BLaER1 (cell line): ENCODE measurements at regions not wholly inside any gene's neighbourhood (a gene's known extent, or its start where the extent isn't known, plus 50 kb on each side); places are given as distances from the start of the nearest gene placed in this dataset.

Experiments
- H3K27ac ChIP-seq: shearing (Covaris generic); formaldehyde crosslinking; 2 replicates; pipeline ENCODE4 v1.8.1; 2022
- H3K27me3 ChIP-seq: shearing (Covaris generic); formaldehyde crosslinking; 2 replicates; pipeline ENCODE4 v1.8.1; 2022
- H3K36me3 ChIP-seq: shearing (Covaris generic); formaldehyde crosslinking; 2 replicates; pipeline ENCODE4 v1.8.1; 2022
- H3K4me1 ChIP-seq: shearing (Covaris generic); formaldehyde crosslinking; 2 replicates; pipeline ENCODE4 v1.8.1; 2022
- H3K4me2 ChIP-seq: shearing (Covaris generic); formaldehyde crosslinking; 2 replicates; pipeline ENCODE4 v1.8.1; 2022
- H3K4me3 ChIP-seq: shearing (Covaris generic); formaldehyde crosslinking; 2 replicates; pipeline ENCODE4 v1.8.1; 2022
- H3K9ac ChIP-seq: shearing (Covaris generic); formaldehyde crosslinking; 2 replicates; pipeline ENCODE4 v1.8.1; 2022
- H3K9me3 ChIP-seq: shearing (Covaris generic); formaldehyde crosslinking; 2 replicates; pipeline ENCODE4 v1.8.1; 2022
- H4K20me1 ChIP-seq: shearing (Covaris generic); formaldehyde crosslinking; 2 replicates; pipeline ENCODE4 v1.8.1; 2022
- Cebpa-rat ChIP-seq: shearing (Covaris generic); IDR thresholded peaks from 2 replicates; pipeline ENCODE4 v1.8.1; 2022

GRCh38 chrX:87236830-87237440, 280.7 kb upstream of the KLHL4 start:
- Histone ChIP-seq H3K4me3 (no peak overlapping the region), H3K36me3 (no peaks in the 10 kb centered on the region), H3K9me3 (no peaks in the 10 kb centered on the region), H3K4me2 (no peak overlapping the region), H3K4me1 (no peaks in the 10 kb centered on the region), H4K20me1 (no peaks in the 10 kb centered on the region), H3K9ac (no peak overlapping the region), H3K27ac (no peak overlapping the region), H3K27me3 (peaks cover 31% of the 10 kb centered on the region)
- TF ChIP-seq Cebpa-rat = no peak

DNA sequence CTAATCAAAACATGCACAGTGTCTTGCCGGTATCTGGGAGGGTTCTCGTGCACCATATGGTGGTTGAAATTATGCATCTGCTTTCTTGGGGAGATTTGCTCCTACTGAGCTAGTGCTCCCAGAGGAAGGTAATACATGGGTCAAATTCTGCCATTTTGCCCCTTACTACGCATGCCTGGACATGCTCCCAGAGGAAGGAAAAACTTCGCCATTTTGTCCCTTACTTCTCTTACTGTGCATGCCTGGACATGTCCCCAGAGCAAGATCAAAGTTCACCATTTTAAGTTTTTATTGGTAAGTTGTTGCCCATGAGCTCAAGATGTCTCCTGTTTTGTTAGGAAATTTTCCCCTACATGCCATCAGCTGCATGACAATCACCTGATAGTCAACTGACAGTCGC, 252.1 kb upstream of the KLHL4 start:
- H3K36me3 ChIP-seq = no peaks in the 10 kb centered on the region
- H3K4me3 ChIP-seq = no peak overlapping the region
- H3K4me1 ChIP-seq = no peaks in the 10 kb centered on the region
- no peaks in the 10 kb centered on the region for H3K9me3 ChIP-seq
- H3K4me2 ChIP-seq = no peak overlapping the region
- H4K20me1 ChIP-seq = no peaks in the 10 kb centered on the region; the same call in 1 of the 2 replicates
- H3K9ac ChIP-seq = no peak overlapping the region
- H3K27me3 ChIP-seq = peaks cover 47% of the 10 kb centered on the region
- no peak overlapping the region for H3K27ac ChIP-seq
- TF ChIP-seq Cebpa-rat = no peak

DNA sequence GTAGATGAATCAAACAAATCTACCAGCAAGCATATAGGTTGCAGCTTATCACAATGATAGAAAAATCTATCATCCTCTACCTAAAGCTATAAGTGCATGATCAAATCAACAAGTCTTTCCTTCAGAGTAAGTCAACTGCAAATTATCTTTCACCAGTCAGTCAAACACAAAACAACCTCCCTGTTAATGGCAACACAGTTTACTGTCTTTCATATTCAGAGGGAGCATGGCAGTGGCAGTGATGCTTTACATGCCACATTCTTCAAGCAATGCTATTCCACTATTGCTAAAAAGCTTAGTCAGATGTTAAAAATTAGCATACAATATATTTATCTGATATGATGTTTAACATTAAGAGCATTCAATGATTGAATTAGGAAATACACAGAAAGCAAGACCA, 245.1 kb upstream of the KLHL4 start:
- Histone ChIP-seq H3K4me1 (no peaks in the 10 kb centered on the region), H3K4me2 (no peak overlapping the region), H3K4me3 (no peak overlapping the region), H4K20me1 (no peaks in the 10 kb centered on the region), H3K27ac (no peak overlapping the region), H3K27me3 (no peaks in the 10 kb centered on the region; the same call in 1 of the 2 replicates), H3K36me3 (no peaks in the 10 kb centered on the region), H3K9ac (no peak overlapping the region), H3K9me3 (no peaks in the 10 kb centered on the region)
- TF ChIP-seq Cebpa-rat = no peak

GRCh38 chrX:87299563-87300160, 217.9 kb upstream of the KLHL4 start:
- H3K4me2 ChIP-seq = no peak overlapping the region
- no peak overlapping the region for H3K9ac ChIP-seq
- H3K36me3 ChIP-seq = no peaks in the 10 kb centered on the region
- peaks cover 3% of the 10 kb centered on the region; the same call in 1 of the 2 replicates for H3K9me3 ChIP-seq
- H3K4me3 ChIP-seq = no peak overlapping the region
- H3K4me1 ChIP-seq = no peaks in the 10 kb centered on the region
- TF ChIP-seq Cebpa-rat = no peak
- peaks cover 35% of the 10 kb centered on the region for H3K27me3 ChIP-seq
- no peaks in the 10 kb centered on the region for H4K20me1 ChIP-seq
- H3K27ac ChIP-seq = no peak overlapping the region

- Histone ChIP-seq H3K9ac (no peak overlapping the region), H3K27ac (no peak overlapping the region), H3K4me2 (no peak overlapping the region), H3K27me3 (peaks cover 80% of the 10 kb centered on the region), H3K4me1 (no peaks in the 10 kb centered on the region), H3K9me3 (no peaks in the 10 kb centered on the region), H3K4me3 (no peak overlapping the region), H3K36me3 (no peaks in the 10 kb centered on the region), H4K20me1 (no peaks in the 10 kb centered on the region)
- no peak for TF ChIP-seq Cebpa-rat
These were observed 206.8 kb upstream of the KLHL4 start for GRCh38 chrX:87310780-87311179.

DNA sequence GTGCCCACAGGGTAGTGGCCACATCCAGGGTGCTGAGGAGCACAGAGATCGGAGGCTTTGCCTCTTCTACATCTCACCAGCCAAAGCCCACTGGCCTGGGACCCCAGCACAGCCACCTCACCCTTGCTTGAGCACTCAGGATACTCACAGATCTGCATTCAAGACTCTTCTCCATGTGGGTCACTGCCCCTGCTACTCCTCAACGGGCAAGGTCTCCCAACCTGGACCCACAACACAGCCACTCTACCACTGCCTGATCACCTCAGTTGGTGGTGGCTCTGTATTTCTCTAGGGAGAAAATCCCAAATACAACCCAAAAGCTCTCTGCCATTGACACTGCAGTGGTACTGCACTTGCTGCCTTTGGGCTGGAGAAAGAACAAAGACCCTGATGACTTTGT, 190.3 kb upstream of the KLHL4 start:
- Histone ChIP-seq H3K9me3 (no peaks in the 10 kb centered on the region), H3K4me2 (no peak overlapping the region), H3K4me1 (no peaks in the 10 kb centered on the region), H3K9ac (no peak overlapping the region), H3K27me3 (peaks cover 38% of the 10 kb centered on the region), H3K36me3 (no peaks in the 10 kb centered on the region), H3K27ac (no peak overlapping the region), H4K20me1 (no peaks in the 10 kb centered on the region), H3K4me3 (no peak overlapping the region)
- no peak for TF ChIP-seq Cebpa-rat

DNA sequence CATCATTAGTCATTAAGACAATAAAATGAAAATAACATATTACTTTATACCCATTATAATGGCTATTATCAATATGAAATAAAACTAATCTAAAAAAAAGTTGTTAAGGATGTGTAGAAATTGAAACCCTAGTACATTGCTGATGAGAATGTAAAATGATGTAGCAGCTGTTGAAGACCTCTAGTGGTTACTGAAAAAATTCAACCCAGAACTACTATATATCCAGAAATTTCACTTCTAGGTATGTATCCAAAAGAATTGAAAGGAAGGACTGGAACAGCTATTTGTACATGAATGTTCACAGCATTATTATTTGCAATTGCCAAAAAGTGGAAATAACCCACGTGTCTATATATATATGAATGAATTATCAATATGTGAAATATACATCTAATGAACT, 180.3 kb upstream of the KLHL4 start:
- Histone ChIP-seq H3K9ac (no peak overlapping the region), H3K4me2 (no peak overlapping the region), H3K36me3 (no peaks in the 10 kb centered on the region), H3K4me3 (no peak overlapping the region), H4K20me1 (no peaks in the 10 kb centered on the region), H3K27ac (no peak overlapping the region), H3K9me3 (no peaks in the 10 kb centered on the region), H3K27me3 (peaks cover 38% of the 10 kb centered on the region), H3K4me1 (no peaks in the 10 kb centered on the region)
- TF ChIP-seq Cebpa-rat = no peak

DNA sequence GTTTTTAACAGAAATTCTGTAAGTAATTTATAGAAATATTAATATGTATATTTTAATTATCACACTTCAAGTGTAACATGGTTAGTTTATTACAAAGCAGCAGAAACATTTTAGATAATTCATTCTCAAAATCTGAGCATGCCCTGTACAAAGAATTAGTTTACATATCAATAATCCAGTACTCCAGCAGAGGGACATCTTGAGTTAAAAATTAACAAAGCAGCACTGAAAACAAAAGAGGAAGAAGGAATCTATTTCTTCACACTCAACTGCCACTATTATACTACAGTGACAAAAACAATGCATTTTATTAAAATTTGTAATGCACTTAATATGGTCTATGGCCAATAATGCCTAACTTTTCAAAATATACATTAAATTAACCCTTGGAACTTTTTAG, 179.1 kb upstream of the KLHL4 start:
- no peak overlapping the region for H3K4me3 ChIP-seq
- H3K27ac ChIP-seq = no peak overlapping the region
- H3K4me1 ChIP-seq = no peaks in the 10 kb centered on the region
- peaks cover 48% of the 10 kb centered on the region for H3K27me3 ChIP-seq
- no peaks in the 10 kb centered on the region; the same call in 1 of the 2 replicates for H4K20me1 ChIP-seq
- no peak for TF ChIP-seq Cebpa-rat
- H3K36me3 ChIP-seq = no peaks in the 10 kb centered on the region
- H3K9me3 ChIP-seq = no peaks in the 10 kb centered on the region
- no peak overlapping the region for H3K4me2 ChIP-seq
- no peak overlapping the region for H3K9ac ChIP-seq

DNA sequence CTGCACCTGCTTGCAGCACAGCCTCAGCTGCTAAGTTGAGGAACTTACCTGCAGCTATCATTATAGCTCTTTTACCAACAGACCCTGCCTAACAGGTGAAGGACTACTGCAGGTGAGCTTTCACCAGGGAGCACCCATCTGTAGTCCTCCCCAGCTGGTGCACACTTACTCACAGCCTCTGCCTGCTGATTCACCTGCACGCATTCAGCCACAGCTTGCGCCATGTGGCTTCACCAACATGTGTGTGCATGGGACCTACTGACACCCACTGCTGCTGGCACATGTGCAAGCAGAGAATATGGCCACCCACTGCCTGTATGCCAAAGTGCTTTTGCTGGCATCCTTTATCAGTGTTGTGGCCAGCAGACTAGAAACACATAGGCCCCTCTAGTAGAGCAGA, 146.7 kb upstream of the KLHL4 start:
- Histone ChIP-seq H3K27ac (no peak overlapping the region), H3K36me3 (no peaks in the 10 kb centered on the region), H3K4me3 (no peak overlapping the region), H3K4me1 (no peaks in the 10 kb centered on the region), H3K4me2 (no peak overlapping the region), H4K20me1 (0 out of 2 replicates have a peak, but pooled peaks cover 8% of the 10 kb centered on the region), H3K9me3 (no peaks in the 10 kb centered on the region), H3K9ac (no peak overlapping the region), H3K27me3 (peaks cover 71% of the 10 kb centered on the region)
- TF ChIP-seq Cebpa-rat = no peak

GRCh38 chrX:87374324-87374723, 143.3 kb upstream of the KLHL4 start:
- H3K9ac ChIP-seq = no peak overlapping the region
- no peaks in the 10 kb centered on the region for H3K4me1 ChIP-seq
- H3K4me2 ChIP-seq = no peak overlapping the region
- no peaks in the 10 kb centered on the region for H3K36me3 ChIP-seq
- H3K27me3 ChIP-seq = peaks cover 72% of the 10 kb centered on the region
- 0 out of 2 replicates have a peak, but pooled peaks cover 8% of the 10 kb centered on the region for H4K20me1 ChIP-seq
- TF ChIP-seq Cebpa-rat = no peak
- no peak overlapping the region for H3K4me3 ChIP-seq
- no peak overlapping the region for H3K27ac ChIP-seq
- no peaks in the 10 kb centered on the region for H3K9me3 ChIP-seq
